ENCODE measurements at regions not wholly inside any gene's neighbourhood (a gene's known extent, or its start where the extent isn't known, plus 50 kb on each side); places are given as distances from the start of the nearest gene placed in this dataset.
"Not testable (repeated sequence)": the region's sequence is repeated elsewhere in the genome, so short reads cannot be mapped to it uniquely, and the experiment has no call there.

- peak; percentile 15 for FAIRE-seq
These were observed 119.6 kb downstream of the ASB7 start for GRCh38 chr15:100721758-100722550.

GRCh38 chr15:100722551-100723314 lies 120.3 kb downstream of the ASB7 start:
- FAIRE-seq: no peak

- FAIRE-seq: no peak
These were observed 121.0 kb downstream of the ASB7 start for GRCh38 chr15:100723315-100723801.

GRCh38 chr15:100725121-100726069 lies 123.0 kb downstream of the ASB7 start:
- FAIRE-seq: no peak

GRCh38 chr15:100726070-100726420 lies 123.7 kb downstream of the ASB7 start:
- FAIRE-seq: no peak

- FAIRE-seq: no peak
These were observed 124.2 kb downstream of the ASB7 start for GRCh38 chr15:100726421-100727190.

GRCh38 chr15:100727291-100727851 lies 125.0 kb downstream of the ASB7 start:
- FAIRE-seq: no peak

- FAIRE-seq: no peak
These were observed 126.2 kb downstream of the ASB7 start for GRCh38 chr15:100728371-100729201.

GRCh38 chr15:100729461-100729860 lies 127.1 kb downstream of the ASB7 start:
- FAIRE-seq: no peak

GRCh38 chr15:100730129-100730528 lies 127.7 kb downstream of the ASB7 start:
- no peak for FAIRE-seq

GRCh38 chr15:100730655-100731266 lies 128.4 kb downstream of the ASB7 start:
- FAIRE-seq: no peak

- no peak for FAIRE-seq
These were observed 129.1 kb downstream of the ASB7 start for GRCh38 chr15:100731267-100732152.

GRCh38 chr15:100732211-100733055 lies 130.0 kb downstream of the ASB7 start:
- no peak for FAIRE-seq

- no peak for FAIRE-seq
These were observed 130.9 kb downstream of the ASB7 start for GRCh38 chr15:100733101-100733842.

GRCh38 chr15:100733843-100734185 lies 131.4 kb downstream of the ASB7 start:
- FAIRE-seq: not testable (repeated sequence)

GRCh38 chr15:100734586-100734985 lies 132.2 kb downstream of the ASB7 start:
- no peak for FAIRE-seq

Measured in endometrium (tissue), 2 donors.